Breast epithelium (tissue), 4 donors: ENCODE measurements at regions not wholly inside any gene's neighbourhood (a gene's known extent, or its start where the extent isn't known, plus 50 kb on each side); places are given as distances from the start of the nearest gene placed in this dataset.

Source experiments
- DNase-seq, 2 donors: peaks; one replicate each; pipeline ENCODE4 v3.0.0-alpha.2; 2019; ENCODE audit warnings: low spot score in 2 of 2
- H3K27ac ChIP-seq, 2 donors: fragments of 200-600 bp; sonication (generic) in 1 of 2; one replicate each; pipeline ENCODE4 v1.5.1; 2016 to 2019; ENCODE audit warnings: mild to moderate bottlenecking in 1 of 2
- H3K27me3 ChIP-seq, 2 donors: fragments of 200-600 bp; sonication (generic) in 1 of 2; one replicate each; pipeline versions ENCODE4 v1.5.1 to v1.6.0; 2017 to 2019; ENCODE audit warnings: control low read depth in 1 of 2, mild to moderate bottlenecking in 1 of 2
- H3K36me3 ChIP-seq: fragments of 200-600 bp; one replicate; pipeline ENCODE4 v1.5.1; 2019
- H3K4me1 ChIP-seq, 2 donors: fragments of 200-600 bp; sonication (generic); one replicate each; pipeline ENCODE4 v1.5.1; 2016 to 2019; ENCODE audit warnings: control low read depth in 1 of 2
- H3K4me3 ChIP-seq, 3 donors: fragments of 200-600 bp; sonication (generic); 1 replicate in 2 of 3; 2 replicates in 1 of 3; pipeline ENCODE4 v1.5.1; 2016 to 2019; ENCODE audit warnings: mild to moderate bottlenecking in 3 of 3, moderate library complexity in 2 of 3
- H3K9me3 ChIP-seq, 2 donors: fragments of 200-600 bp; sonication (generic) in 1 of 2; one replicate each; pipeline ENCODE4 v1.5.1; 2016 to 2019; ENCODE audit warnings: control low read depth in 1 of 2
- POLR2A ChIP-seq: fragments of 450-650 bp; IDR thresholded peaks from one replicate; pipeline ENCODE4 v1.6.1; 2016; ENCODE audit warnings: antibody characterized with exemption, mild to moderate bottlenecking, moderate library complexity
- POLR2AphosphoS5 ChIP-seq, 3 donors: sonication (generic); formaldehyde crosslinking; IDR thresholded peaks; one replicate each; pipeline ENCODE4 v1.6.1; 2017; ENCODE audit warnings: antibody characterized with exemption in 3 of 3
- intact Hi-C: fragments of 100-400 bp; cut with DNase I; formaldehyde crosslinking; loops from one replicate; pipeline ENCODE4 v1.15.1; 2023; ENCODE audit warnings: low total_unique reads
- TF ChIP-seq, protein P1 (sequence below), 3 donors: fragments of 450-650 bp; IDR thresholded peaks; one replicate each; pipeline ENCODE4 v1.5.1; 2016 to 2017; ENCODE audit warnings: antibody characterized with exemption in 3 of 3, mild to moderate bottlenecking in 3 of 3, moderate library complexity in 3 of 3

DNA sequence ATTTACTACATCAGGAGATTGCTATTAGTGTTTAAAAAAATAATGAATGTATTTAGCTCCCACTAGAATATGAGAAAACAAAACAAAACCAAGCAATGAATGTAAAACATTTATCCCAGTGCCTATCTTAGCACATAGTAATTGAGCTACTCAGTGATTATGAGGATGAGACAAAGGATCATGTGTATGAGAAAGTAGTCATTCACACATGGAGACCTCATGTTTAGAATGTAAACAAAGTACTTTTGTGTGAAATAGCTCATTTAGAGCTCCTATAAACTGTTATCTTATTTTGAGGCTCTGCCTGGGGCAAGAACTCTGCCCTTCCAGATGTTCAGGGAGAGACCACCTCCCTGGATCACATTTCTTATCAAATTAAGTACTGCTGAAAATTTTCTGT, 236.8 kb downstream of the LRRN1 start:
- H3K9me3 ChIP-seq = no peaks in the 10 kb centered on the region
- TF ChIP-seq POLR2A (no peak), POLR2AphosphoS5 (IDR thresholded peaks at IDR 0.05) (no peak)
- TF ChIP-seq, protein P1, sequence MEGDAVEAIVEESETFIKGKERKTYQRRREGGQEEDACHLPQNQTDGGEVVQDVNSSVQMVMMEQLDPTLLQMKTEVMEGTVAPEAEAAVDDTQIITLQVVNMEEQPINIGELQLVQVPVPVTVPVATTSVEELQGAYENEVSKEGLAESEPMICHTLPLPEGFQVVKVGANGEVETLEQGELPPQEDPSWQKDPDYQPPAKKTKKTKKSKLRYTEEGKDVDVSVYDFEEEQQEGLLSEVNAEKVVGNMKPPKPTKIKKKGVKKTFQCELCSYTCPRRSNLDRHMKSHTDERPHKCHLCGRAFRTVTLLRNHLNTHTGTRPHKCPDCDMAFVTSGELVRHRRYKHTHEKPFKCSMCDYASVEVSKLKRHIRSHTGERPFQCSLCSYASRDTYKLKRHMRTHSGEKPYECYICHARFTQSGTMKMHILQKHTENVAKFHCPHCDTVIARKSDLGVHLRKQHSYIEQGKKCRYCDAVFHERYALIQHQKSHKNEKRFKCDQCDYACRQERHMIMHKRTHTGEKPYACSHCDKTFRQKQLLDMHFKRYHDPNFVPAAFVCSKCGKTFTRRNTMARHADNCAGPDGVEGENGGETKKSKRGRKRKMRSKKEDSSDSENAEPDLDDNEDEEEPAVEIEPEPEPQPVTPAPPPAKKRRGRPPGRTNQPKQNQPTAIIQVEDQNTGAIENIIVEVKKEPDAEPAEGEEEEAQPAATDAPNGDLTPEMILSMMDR (IDR thresholded peaks at IDR 0.05) = no peak
- no peaks in the 10 kb centered on the region for H3K27me3 ChIP-seq
- no peaks in the 10 kb centered on the region for H3K36me3 ChIP-seq
- no peak for DNase-seq
- intact Hi-C loops = no loop called here
- H3K4me3 ChIP-seq = no peak overlapping the region
- H3K4me1 ChIP-seq = no peaks in the 10 kb centered on the region
- H3K27ac ChIP-seq = no peak overlapping the region

- intact Hi-C loops = no loop called here
- no peak overlapping the region for H3K4me3 ChIP-seq
- TF ChIP-seq POLR2A = no peak
- TF ChIP-seq, protein P1 (IDR thresholded peaks at IDR 0.05) = no peak
- no peak for TF ChIP-seq POLR2AphosphoS5 (IDR thresholded peaks at IDR 0.05)
- no peaks in the 10 kb centered on the region for H3K27me3 ChIP-seq
- H3K9me3 ChIP-seq = no peaks in the 10 kb centered on the region
- H3K27ac ChIP-seq = no peak overlapping the region
- no peak for DNase-seq
- no peaks in the 10 kb centered on the region for H3K4me1 ChIP-seq
- H3K36me3 ChIP-seq = no peaks in the 10 kb centered on the region
Observed at GRCh38 chr3:4038351-4038750, 239.1 kb downstream of the LRRN1 start.

- Histone ChIP-seq H3K27ac (no peak overlapping the region), H3K4me1 (no peaks in the 10 kb centered on the region), H3K4me3 (no peak overlapping the region), H3K27me3 (no peaks in the 10 kb centered on the region), H3K36me3 (no peaks in the 10 kb centered on the region), H3K9me3 (no peaks in the 10 kb centered on the region)
- intact Hi-C loops = no loop called here
- no peak for DNase-seq
- TF ChIP-seq POLR2A = no peak
- TF ChIP-seq, protein P1 (IDR thresholded peaks at IDR 0.05) = no peak
- no peak for TF ChIP-seq POLR2AphosphoS5 (IDR thresholded peaks at IDR 0.05)
Observed at GRCh38 chr3:4042070-4042469, 242.8 kb downstream of the LRRN1 start.

- intact Hi-C loops = no loop called here
- H3K27ac ChIP-seq = no peak overlapping the region
- H3K4me3 ChIP-seq = no peak overlapping the region
- H3K27me3 ChIP-seq = no peaks in the 10 kb centered on the region
- TF ChIP-seq POLR2A = no peak
- TF ChIP-seq, protein P1 (IDR thresholded peaks at IDR 0.05) = no peak
- no peak for TF ChIP-seq POLR2AphosphoS5 (IDR thresholded peaks at IDR 0.05)
- H3K36me3 ChIP-seq = no peaks in the 10 kb centered on the region
- H3K9me3 ChIP-seq = no peaks in the 10 kb centered on the region
- H3K4me1 ChIP-seq = no peaks in the 10 kb centered on the region
- DNase-seq = no peak
Observed at GRCh38 chr3:4042869-4043268, 243.6 kb downstream of the LRRN1 start.

DNA sequence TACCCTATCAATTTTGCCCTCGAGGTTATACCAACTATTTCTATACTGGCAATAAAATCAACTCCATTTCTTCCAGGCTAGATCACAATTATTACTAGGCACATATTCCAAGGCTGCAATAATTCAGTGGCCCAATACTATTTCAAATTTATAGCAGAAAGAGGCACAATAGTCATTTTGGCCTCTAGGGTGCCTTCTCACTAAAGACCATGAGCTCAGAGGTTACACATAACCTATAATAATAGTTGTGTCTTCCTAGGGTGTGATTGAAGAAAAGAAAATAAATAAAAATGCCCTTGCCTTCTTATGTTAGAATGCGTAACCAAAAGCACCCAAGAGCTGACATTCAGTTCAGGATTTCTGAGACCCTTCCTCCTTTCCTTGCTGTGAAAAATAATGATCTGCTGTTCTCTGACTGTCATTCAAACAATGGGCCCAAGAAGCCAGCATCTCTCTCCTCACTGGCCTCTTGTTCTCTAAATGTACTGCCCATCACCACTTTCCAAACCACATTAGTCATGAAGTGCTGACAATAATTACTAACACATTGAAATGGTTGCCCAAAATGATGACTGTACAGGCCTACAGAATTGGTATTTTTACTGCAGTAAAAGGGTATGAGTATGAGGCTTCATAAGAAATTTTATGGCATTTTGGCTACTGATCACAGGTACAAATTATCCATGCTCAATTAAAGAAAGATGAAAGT, 244.8 kb downstream of the LRRN1 start:
- H3K4me1 ChIP-seq = no peaks in the 10 kb centered on the region
- H3K36me3 ChIP-seq = no peaks in the 10 kb centered on the region
- H3K4me3 ChIP-seq = no peak overlapping the region
- TF ChIP-seq POLR2AphosphoS5 (IDR thresholded peaks at IDR 0.05) (no peak), POLR2A (no peak)
- TF ChIP-seq, protein P1 (IDR thresholded peaks at IDR 0.05) = no peak
- no peak overlapping the region for H3K27ac ChIP-seq
- H3K9me3 ChIP-seq = no peaks in the 10 kb centered on the region
- DNase-seq = no peak
- intact Hi-C loops = no loop called here
- no peaks in the 10 kb centered on the region for H3K27me3 ChIP-seq
